GM12891 (cell line): ENCODE measurements at regions not wholly inside any gene's neighbourhood (a gene's known extent, or its start where the extent isn't known, plus 50 kb on each side); places are given as distances from the start of the nearest gene placed in this dataset.

Source experiments
- DNase-seq: peaks from one replicate; pipeline ENCODE4 v3.0.0; 2011; ENCODE audit warnings: low spot score; ENCODE audit not compliant: insufficient read length
- FAIRE-seq: peaks from 2 replicates; lab custom pipeline; 2011; peaks lifted over from hg19 to GRCh38; lab: Jason Lieb, UNC
- PAX5 ChIP-seq: IDR thresholded peaks from 2 replicates; pipeline ENCODE4 v1.6.1; 2011; ENCODE audit warnings: low read length, moderate library complexity, mild to moderate bottlenecking; ENCODE audit not compliant: insufficient read depth, severe bottlenecking
- POLR2A ChIP-seq: IDR thresholded peaks from 2 replicates; pipeline ENCODE4 v1.6.1; 2011; ENCODE audit warnings: low read depth, low read length, control low read depth
- POLR2AphosphoS5 ChIP-seq: IDR thresholded peaks from 2 replicates; pipeline ENCODE4 v1.6.1; 2011; ENCODE audit warnings: low read depth, low read length, control low read depth
- POU2F2 ChIP-seq: IDR thresholded peaks from 2 replicates; pipeline ENCODE4 v1.6.1; 2011; ENCODE audit warnings: low read depth, mild to moderate bottlenecking, control low read depth, low read length, moderate library complexity
- SPI1 ChIP-seq: IDR thresholded peaks from 2 replicates; pipeline ENCODE4 v1.6.1; 2011; ENCODE audit warnings: low read depth, low read length, control low read depth
- TAF1 ChIP-seq: IDR thresholded peaks from 2 replicates; pipeline ENCODE4 v1.6.1; 2011; ENCODE audit warnings: low read depth, low read length, control low read depth

DNA sequence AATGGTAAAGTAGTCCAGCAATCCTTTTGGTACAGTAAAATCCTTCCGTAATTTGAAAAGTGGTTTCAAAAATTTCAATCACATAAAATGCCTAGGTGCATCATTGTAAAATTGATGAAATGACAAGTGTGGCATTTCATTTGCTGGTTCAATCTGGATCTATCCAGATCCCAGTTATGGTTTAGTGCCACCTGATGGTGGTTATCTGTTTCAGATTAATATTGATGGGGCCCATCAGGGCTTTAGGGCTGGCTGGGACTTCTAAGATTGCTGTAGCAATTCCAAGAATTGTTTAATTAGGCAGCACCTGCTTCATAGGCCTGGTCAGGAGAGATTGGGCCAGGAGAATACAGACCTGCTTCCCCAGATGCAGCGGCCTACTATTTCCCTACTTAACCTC lies 55.5 kb upstream of the PIK3C3 start:
- FAIRE-seq (no peak), DNase-seq (no peak)
- TF ChIP-seq PAX5, result no peak
- no peak for TF ChIP-seq POLR2AphosphoS5
- TF ChIP-seq POLR2A, result no peak
- no peak for TF ChIP-seq POU2F2
- TF ChIP-seq SPI1, result no peak

DNA sequence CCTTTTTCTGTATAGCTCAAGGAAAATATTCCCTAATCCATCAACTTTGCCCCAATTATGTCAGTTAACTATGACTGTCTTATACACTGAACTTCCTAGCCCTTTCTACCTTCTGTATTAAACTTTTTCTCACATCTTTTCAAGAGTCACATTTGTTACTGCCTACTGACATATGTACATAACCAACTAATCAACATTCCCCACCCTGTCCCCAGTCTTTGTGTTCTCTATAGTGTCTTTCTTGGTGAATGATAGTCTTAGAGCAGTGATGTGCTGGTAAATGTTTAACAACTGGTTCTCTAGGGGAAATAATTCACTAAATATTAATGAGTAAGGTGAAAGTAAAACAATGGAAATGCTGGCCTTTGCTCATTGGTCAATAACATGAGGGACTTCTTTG lies 61.6 kb upstream of the PIK3C3 start:
- FAIRE-seq, result no peak
- TF ChIP-seq POU2F2 (no peak), POLR2A (no peak), PAX5 (no peak), TAF1 (no peak), POLR2AphosphoS5 (no peak), SPI1 (no peak)
- DNase-seq, result no peak

DNA sequence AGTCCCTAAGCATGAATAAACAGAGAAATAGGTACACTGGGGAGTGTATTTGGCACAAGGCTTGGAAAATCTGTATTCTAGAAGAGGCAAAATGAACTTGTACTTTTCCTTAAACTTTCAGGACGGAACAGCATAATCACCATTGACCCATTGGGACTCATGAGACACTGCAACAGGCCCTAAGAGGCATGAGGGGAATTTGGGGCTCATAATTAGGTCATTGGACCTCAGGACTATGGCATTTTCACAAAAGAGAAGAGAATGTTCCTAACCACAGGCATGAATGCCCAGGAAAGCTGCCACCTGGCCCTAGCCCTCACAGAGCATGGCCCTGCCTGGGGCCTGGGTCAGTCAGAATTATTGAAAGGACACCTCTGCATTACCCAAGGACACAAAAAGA lies 67.9 kb upstream of the PIK3C3 start:
- DNase-seq (no peak), FAIRE-seq (no peak)
- TF ChIP-seq POLR2A (no peak), PAX5 (no peak), POU2F2 (no peak), POLR2AphosphoS5 (no peak)

DNA sequence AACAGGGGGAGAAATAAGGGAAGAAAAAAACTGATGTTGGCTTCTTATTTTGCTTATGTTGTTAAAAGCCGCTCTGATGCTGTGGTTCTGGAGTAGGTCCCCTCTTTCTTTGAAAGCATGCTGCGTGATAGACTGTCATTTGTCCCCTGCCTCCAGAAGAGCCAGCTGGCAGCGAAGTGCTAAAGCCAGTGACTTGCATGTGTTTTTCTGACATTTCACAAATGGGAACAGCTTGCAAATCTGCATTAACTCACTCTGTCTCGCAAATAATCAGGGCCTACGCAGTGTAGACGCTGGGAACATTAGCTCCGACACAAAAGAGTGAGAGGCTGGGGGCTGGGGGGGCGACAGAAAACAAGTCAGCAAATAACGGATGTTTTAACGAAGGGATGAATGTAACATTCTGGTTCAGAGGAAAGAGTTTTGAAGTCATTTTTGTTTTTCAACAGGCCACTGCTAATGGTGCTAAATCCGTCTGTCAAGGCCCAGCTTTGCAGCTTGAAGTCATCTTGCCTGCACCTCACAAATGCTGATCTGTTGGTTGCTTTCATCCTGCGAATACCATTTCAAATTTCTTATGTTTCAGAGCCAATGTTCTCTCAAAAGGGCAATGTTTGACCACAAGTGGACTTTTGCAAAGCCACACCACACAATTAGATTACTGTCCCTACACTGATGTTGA lies 68.8 kb upstream of the PIK3C3 start:
- DNase-seq (no peak), FAIRE-seq (no peak)
- TF ChIP-seq POU2F2 (no peak), TAF1 (no peak), PAX5 (no peak), POLR2AphosphoS5 (no peak), SPI1 (no peak), POLR2A (no peak)

DNA sequence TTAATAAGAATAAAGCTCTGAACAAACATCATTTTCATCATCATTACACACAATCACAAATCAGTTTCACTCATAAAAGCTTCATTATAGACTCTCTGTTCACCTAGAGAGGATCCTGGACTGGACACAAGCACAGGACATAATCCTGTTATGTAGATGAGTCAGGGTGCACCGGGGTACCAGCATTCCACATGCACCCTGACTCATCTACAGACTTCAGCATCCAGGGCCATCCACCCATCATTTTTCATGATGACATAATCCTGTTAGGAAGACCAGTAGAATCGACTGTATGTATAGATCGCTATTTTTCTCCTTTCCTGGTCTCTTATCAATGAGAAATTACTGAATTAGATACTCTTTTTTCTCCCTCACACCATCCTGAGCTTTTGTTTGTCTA lies 73.7 kb upstream of the PIK3C3 start:
- no peak for TF ChIP-seq PAX5
- TF ChIP-seq SPI1, result no peak
- TF ChIP-seq TAF1, result no peak
- no peak for TF ChIP-seq POLR2AphosphoS5
- TF ChIP-seq POU2F2, result no peak
- no peak for TF ChIP-seq POLR2A
- FAIRE-seq, result no peak
- DNase-seq, result no peak

DNA sequence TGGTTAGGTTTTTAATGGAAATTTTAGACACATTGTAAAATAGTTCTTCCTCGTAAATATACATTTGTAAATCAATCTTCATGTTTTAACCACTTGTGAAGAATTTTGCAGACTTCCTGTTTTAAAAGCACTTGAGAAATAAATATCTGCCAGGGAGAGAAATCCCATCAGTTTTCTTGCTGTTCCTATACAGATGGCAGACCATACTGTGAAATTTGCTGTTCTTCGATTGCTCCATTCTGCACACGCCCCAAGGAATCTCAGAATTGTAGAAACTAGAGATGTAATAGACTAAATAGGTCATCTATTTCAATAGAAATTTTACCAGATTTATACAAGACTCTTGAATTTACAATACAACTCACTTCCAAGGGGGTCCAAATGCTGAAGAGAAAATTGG lies 75.8 kb upstream of the PIK3C3 start:
- no peak for DNase-seq
- TF ChIP-seq TAF1, result no peak
- no peak for FAIRE-seq

DNA sequence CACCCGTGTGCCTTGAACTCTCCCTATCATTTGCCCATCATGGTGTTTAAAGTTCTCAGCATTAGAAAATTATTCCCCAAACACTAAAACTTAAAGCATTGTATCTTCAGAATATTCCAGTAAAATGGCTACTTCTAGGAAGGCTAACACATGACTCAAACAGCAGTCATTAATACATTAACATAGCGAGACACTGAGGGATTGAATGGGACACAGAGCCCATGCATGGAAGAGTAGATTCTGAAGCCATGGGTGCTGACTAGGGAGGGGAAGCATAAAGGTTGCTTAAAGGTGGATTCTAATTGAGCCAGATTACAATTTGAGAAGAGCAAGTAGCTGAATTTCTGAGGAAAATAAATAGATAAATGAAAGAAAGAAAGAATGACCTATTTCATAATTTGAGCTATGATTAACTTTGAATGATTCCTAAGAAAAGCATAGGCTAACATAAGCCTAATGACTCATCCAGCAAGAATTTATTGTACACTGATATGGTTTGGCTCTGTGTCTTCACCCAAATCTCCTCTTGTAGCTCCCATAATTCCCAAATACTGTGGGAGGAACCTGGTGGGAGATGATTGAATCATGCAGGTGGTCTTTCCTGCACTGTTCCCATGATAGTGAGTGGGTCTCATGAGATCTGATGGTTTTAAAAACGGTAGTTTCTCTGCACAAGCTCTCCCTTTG lies 79.8 kb upstream of the PIK3C3 start:
- TF ChIP-seq SPI1, result no peak
- no peak for TF ChIP-seq TAF1
- TF ChIP-seq POU2F2, result no peak
- no peak for TF ChIP-seq POLR2A
- no peak for TF ChIP-seq POLR2AphosphoS5
- TF ChIP-seq PAX5, result no peak
- no peak for FAIRE-seq

DNA sequence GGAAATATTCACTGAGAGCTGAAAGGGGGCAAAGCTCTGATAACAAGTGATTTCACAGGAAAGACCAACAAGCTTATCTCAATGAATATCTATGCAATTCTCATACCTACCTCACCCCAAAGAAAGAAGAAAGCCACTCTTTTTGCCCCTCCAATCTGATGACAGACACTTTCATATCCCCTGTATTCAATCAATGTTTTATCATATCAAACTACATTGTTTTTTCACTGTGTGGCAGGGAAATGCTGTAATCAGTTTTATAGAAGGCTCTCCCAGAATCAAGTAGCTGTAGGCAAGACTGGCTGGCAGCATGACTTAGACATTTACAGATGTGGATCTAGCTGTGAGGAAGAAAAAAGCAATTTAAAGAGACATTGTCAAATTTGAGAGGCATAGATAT lies 81.3 kb upstream of the PIK3C3 start:
- FAIRE-seq (no peak), DNase-seq (no peak)
- no peak for TF ChIP-seq SPI1
- TF ChIP-seq POLR2A, result no peak
- no peak for TF ChIP-seq TAF1
- no peak for TF ChIP-seq POLR2AphosphoS5
- TF ChIP-seq POU2F2, result no peak
- no peak for TF ChIP-seq PAX5

More for the DNA sequence above, 79.8 kb upstream of the PIK3C3 start:
- no peak for DNase-seq

DNA sequence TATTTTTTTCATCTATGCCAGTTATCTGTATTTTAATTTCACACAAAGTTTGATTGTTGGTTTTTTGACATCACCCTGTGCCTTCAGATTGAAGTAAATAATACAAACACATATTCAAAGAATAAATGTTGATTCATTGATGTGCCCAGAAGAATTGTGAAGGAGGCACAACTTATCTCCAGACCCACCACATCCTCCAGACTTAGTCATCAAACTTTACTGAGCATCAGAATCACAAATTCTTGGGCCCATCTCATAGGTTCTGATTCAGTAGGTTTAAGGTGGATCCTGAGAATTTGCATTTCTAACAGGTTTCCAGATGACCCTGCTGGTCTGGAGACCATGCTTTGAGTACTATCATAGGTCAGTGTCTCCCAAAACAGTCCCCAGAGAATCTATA lies 82.8 kb upstream of the PIK3C3 start:
- no peak for FAIRE-seq

More for the DNA sequence above, 82.8 kb upstream of the PIK3C3 start:
- no peak for TF ChIP-seq TAF1
- TF ChIP-seq POLR2AphosphoS5, result no peak
- TF ChIP-seq POLR2A, result no peak
- TF ChIP-seq POU2F2, result no peak
- TF ChIP-seq SPI1, result no peak
- TF ChIP-seq PAX5, result no peak
- DNase-seq, result no peak
